Transverse colon (tissue), 4 donors: ENCODE measurements at regions not wholly inside any gene's neighbourhood (a gene's known extent, or its start where the extent isn't known, plus 50 kb on each side); places are given as distances from the start of the nearest gene placed in this dataset.

Source experiments
- DNase-seq: peaks from one replicate; pipeline ENCODE4 v3.0.0-alpha.2; 2019
- H3K27ac ChIP-seq, 4 donors: fragments of 200-600 bp; sonication (generic); 2 replicates each; pipeline ENCODE4 v1.5.1; 2016 to 2018; ENCODE audit warnings: inconsistent platforms in 4 of 4
- H3K27me3 ChIP-seq: fragments of 200-600 bp; sonication (generic); 2 replicates; pipeline ENCODE4 v1.5.1; 2017; ENCODE audit warnings: inconsistent platforms
- H3K36me3 ChIP-seq, 4 donors: fragments of 200-600 bp; sonication (generic); 2 replicates each; pipeline ENCODE4 v1.5.1; 2017 to 2019; ENCODE audit warnings: inconsistent platforms in 4 of 4
- H3K4me1 ChIP-seq, 4 donors: fragments of 200-600 bp; sonication (generic); 2 replicates each; pipeline ENCODE4 v1.5.1; 2017 to 2020; ENCODE audit warnings: inconsistent platforms in 4 of 4
- H3K4me3 ChIP-seq, 4 donors: fragments of 200-600 bp; sonication (generic); 1 replicate in 1 of 4; 2 replicates in 3 of 4; pipeline versions ENCODE4 v1.5.1 to v1.6.1; 2017 to 2019; ENCODE audit warnings: inconsistent platforms in 4 of 4
- H3K9me3 ChIP-seq, 2 donors: fragments of 200-600 bp; sonication (generic); 2 replicates each; pipeline ENCODE4 v1.5.1; 2017 to 2019; ENCODE audit warnings: inconsistent platforms in 2 of 2
- CTCF ChIP-seq, 5 experiments: fragments of 200-600 bp in 3 of 5; fragments of 450-650 bp in 2 of 5; sonication (generic) in 3 of 5; IDR thresholded peaks; 1 replicate in 2 of 5; 2 replicates in 3 of 5; pipeline ENCODE4 v1.5.1; 2016 to 2017; ENCODE audit warnings: antibody characterized with exemption in 5 of 5, inconsistent platforms in 3 of 5, mild to moderate bottlenecking in 2 of 5, moderate library complexity in 1 of 5
- EP300 ChIP-seq: sonication (generic); formaldehyde crosslinking; IDR thresholded peaks from one replicate; pipeline ENCODE4 v1.6.1; 2017; ENCODE audit warnings: antibody characterized with exemption, low read depth
- POLR2A ChIP-seq: fragments of 450-650 bp; IDR thresholded peaks from one replicate; pipeline ENCODE4 v1.6.1; 2016; ENCODE audit warnings: antibody characterized with exemption, mild to moderate bottlenecking, moderate library complexity
- POLR2AphosphoS5 ChIP-seq, 3 donors: sonication (generic); formaldehyde crosslinking; IDR thresholded peaks; one replicate each; pipeline ENCODE4 v1.6.1; 2016; ENCODE audit warnings: antibody characterized with exemption in 3 of 3
- WGBS, 2 donors: methylation state at CpG; one replicate each; pipeline ENCODE4 v1.1.5; 2018; ENCODE audit warnings: low coverage in 1 of 2; 5-methylcytosine and 5-hydroxymethylcytosine counted together
- in situ Hi-C, 4 donors: fragments of 200-750 bp; cut with MboI; loops; one replicate each; pipeline versions ENCODE4 v1.15.0 to v1.15.1; 2017; ENCODE audit warnings: low sequenced_read_pairs in 3 of 4, low pct_ligation_motif_present in 1 of 4, low pct_unique_long_range_greater_than_20kb in 1 of 4
- intact Hi-C: fragments of 100-400 bp; cut with DNase I; formaldehyde crosslinking; loops from one replicate; pipeline ENCODE4 v1.15.1; 2023; ENCODE audit warnings: low total_unique reads

GRCh38 chrX:68995780-68996551 lies 167.1 kb downstream of the EFNB1 start:
- in situ Hi-C loops (no loop called here), intact Hi-C loops (no loop called here)
- TF ChIP-seq CTCF (IDR thresholded peaks at IDR 0.05) (no peak), POLR2AphosphoS5 (IDR thresholded peaks at IDR 0.05) (peak; percentile 27 to 72 (median 70)), EP300 (no peak), POLR2A (peak; percentile 65)
- H3K4me3 ChIP-seq = peak overlapping the region in 1 of 4 donors; percentile 38
- peak overlapping the region; percentile 74 to 82 (median 78) for H3K27ac ChIP-seq
- H3K36me3 ChIP-seq = no peaks in the 10 kb centered on the region
- WGBS, 2 donors = 55% methylated on average over 21 of the region's 21 CpGs; no CpG with 5 or more reads in 1 of the 2 donors
- no peaks in the 10 kb centered on the region for H3K27me3 ChIP-seq
- H3K9me3 ChIP-seq = no peaks in the 10 kb centered on the region
- peaks cover 8 to 39% (median 10%) of the 10 kb centered on the region in 4 donors for H3K4me1 ChIP-seq
- peak; percentile 79 for DNase-seq

- 74% methylated on average over 3 of the region's 3 CpGs; no CpG with 5 or more reads in 1 of the 2 donors for WGBS, 2 donors
- H3K27ac ChIP-seq = peak overlapping the region; percentile 74 to 82 (median 78)
- no peaks in the 10 kb centered on the region for H3K27me3 ChIP-seq
- intact Hi-C loops = no loop called here
- in situ Hi-C loops = no loop called here
- DNase-seq = no peak
- H3K36me3 ChIP-seq = no peaks in the 10 kb centered on the region
- no peak overlapping the region for H3K4me3 ChIP-seq
- TF ChIP-seq POLR2AphosphoS5 (IDR thresholded peaks at IDR 0.05) = no peak
- no peak for TF ChIP-seq EP300
- TF ChIP-seq POLR2A = no peak
- TF ChIP-seq CTCF (IDR thresholded peaks at IDR 0.05) = no peak
- no peaks in the 10 kb centered on the region for H3K9me3 ChIP-seq
- H3K4me1 ChIP-seq = peaks cover 8 to 39% (median 10%) of the 10 kb centered on the region in 4 donors
These were observed 166.6 kb downstream of the EFNB1 start for GRCh38 chrX:68995386-68995779.

GRCh38 chrX:68994891-68995255 lies 166.1 kb downstream of the EFNB1 start:
- Histone ChIP-seq H3K27ac (peak overlapping the region; percentile 74 to 82 (median 78)), H3K4me3 (no peak overlapping the region), H3K4me1 (peaks cover 8 to 39% (median 10%) of the 10 kb centered on the region in 4 donors), H3K9me3 (no peaks in the 10 kb centered on the region), H3K27me3 (no peaks in the 10 kb centered on the region), H3K36me3 (no peaks in the 10 kb centered on the region)
- no peak for DNase-seq
- in situ Hi-C loops = no loop called here
- no peak for TF ChIP-seq CTCF (IDR thresholded peaks at IDR 0.05)
- TF ChIP-seq POLR2A = no peak
- no peak for TF ChIP-seq EP300
- no peak for TF ChIP-seq POLR2AphosphoS5 (IDR thresholded peaks at IDR 0.05)
- intact Hi-C loops = no loop called here
- 85% methylated on average over 2 of the region's 2 CpGs; no CpG with 5 or more reads in 1 of the 2 donors for WGBS, 2 donors

- in situ Hi-C loops (no loop called here), intact Hi-C loops (no loop called here)
- Histone ChIP-seq H3K36me3 (no peaks in the 10 kb centered on the region), H3K4me3 (no peak overlapping the region), H3K4me1 (peaks cover 8 to 39% (median 10%) of the 10 kb centered on the region in 4 donors), H3K27ac (no peak overlapping the region), H3K9me3 (no peaks in the 10 kb centered on the region), H3K27me3 (no peaks in the 10 kb centered on the region)
- no peak for DNase-seq
- 62% methylated on average over 7 of the region's 7 CpGs; no CpG with 5 or more reads in 1 of the 2 donors for WGBS, 2 donors
- TF ChIP-seq EP300 (no peak), CTCF (IDR thresholded peaks at IDR 0.05) (no peak)
These were observed 165.5 kb downstream of the EFNB1 start for GRCh38 chrX:68994135-68994890.
